ENCODE measurements at regions not wholly inside any gene's neighbourhood (a gene's known extent, or its start where the extent isn't known, plus 50 kb on each side); places are given as distances from the start of the nearest gene placed in this dataset.

- no peak for TF ChIP-seq ZNF462 (CRISPR knock-in tag; IDR thresholded peaks at IDR 0.05)
- TF ChIP-seq CTCF (conservative IDR thresholded peaks at IDR 0.05; ENCODE audit: low read depth in 2 of 2) = no peak
- TF ChIP-seq EZH2 (IDR thresholded peaks at IDR 0.05; ENCODE audit: low read depth, unreplicated experiment) = no peak
Measured at GRCh38 chr2:52940101-52940500, 827.5 kb upstream of the CHAC2 start (continued).

GRCh38 chr2:52939250-52939649 lies 828.4 kb upstream of the CHAC2 start:
- no peaks in the 10 kb centered on the region for H3K4me1 Mint-ChIP-seq
- no peak overlapping the region for H3K27ac ChIP-seq (ENCODE audit: low read depth)
- ATAC-seq (no peak), DNase-seq (ENCODE audit: low spot score) (no peak)
- H3K27ac Mint-ChIP-seq = no peak overlapping the region
- no peak overlapping the region for H3K4me2 ChIP-seq
- H3K27me3 Mint-ChIP-seq (ENCODE audit: insufficient read depth, low read depth, poor library complexity) = no peaks in the 10 kb centered on the region
- H4K20me1 ChIP-seq (replicated peaks; ENCODE audit: insufficient read depth) = no peaks in the 10 kb centered on the region; the same call in 1 of the 2 replicates
- H3K4me1 ChIP-seq (ENCODE audit: insufficient read depth) = no peaks in the 10 kb centered on the region
- no peak overlapping the region for H2AFZ ChIP-seq
- no peaks in the 10 kb centered on the region for H3F3A ChIP-seq (replicated peaks; ENCODE audit: low read depth)
- H3K36me3 ChIP-seq (ENCODE audit: insufficient read depth) = no peaks in the 10 kb centered on the region
- 0 out of 3 replicates have a peak, but pooled peaks cover 2% of the 10 kb centered on the region for H3K36me3 Mint-ChIP-seq (ENCODE audit: low read depth)
- no peak overlapping the region for H3K4me3 Mint-ChIP-seq
- H3K4me3 ChIP-seq = no peak overlapping the region
- no peaks in the 10 kb centered on the region for H3K27me3 ChIP-seq (ENCODE audit: insufficient read depth)
- peaks cover 7% of the 10 kb centered on the region; the same call in 2 of the 3 replicates for H3K9me3 Mint-ChIP-seq
- H3K79me2 ChIP-seq (replicated peaks; ENCODE audit: insufficient read depth) = no peaks in the 10 kb centered on the region
- H3K9me2 ChIP-seq (ENCODE audit: insufficient read depth) = peaks cover 11% of the 10 kb centered on the region
- TF ChIP-seq REST (IDR thresholded peaks at IDR 0.05; ENCODE audit: unreplicated experiment) = no peak

Data from GM23338 (cell line).